B cell (primary cell): ENCODE measurements at regions not wholly inside any gene's neighbourhood (a gene's known extent, or its start where the extent isn't known, plus 50 kb on each side); places are given as distances from the start of the nearest gene placed in this dataset.
"Not testable (repeated sequence)": the region's sequence is repeated elsewhere in the genome, so short reads cannot be mapped to it uniquely, and the experiment has no call there.

Experiments
- ATAC-seq: fragments of 200-7000 bp; cut with Tn5 transposase; one replicate; pipeline ENCODE4 v1.10.0; 2021; ENCODE audit warnings: low read depth, mild to moderate bottlenecking, moderate number of reproducible peaks, moderate library complexity
- CTCF ChIA-PET: fragments of 350-600 bp; sonication (Branson Sonifier 250); formaldehyde crosslinking; loops from one replicate; lab custom pipeline; 2021; ENCODE audit warnings: antibody characterized with exemption, inconsistent platforms; lab: Charles Lee
- POLR2A ChIA-PET: fragments of 350-600 bp; sonication (Branson Sonifier 250); formaldehyde crosslinking; loops from one replicate; lab custom pipeline; 2021; ENCODE audit warnings: antibody characterized with exemption; lab: Charles Lee
- DNase-seq: peaks from one replicate; pipeline ENCODE4 v3.0.0; 2013
- H2AFZ ChIP-seq: 2 replicates; pipeline ENCODE4 v1.6.1; 2012; ENCODE audit warnings: mild to moderate bottlenecking, low read depth, low read length; ENCODE audit not compliant: insufficient read depth, poor library complexity, severe bottlenecking
- H3K27ac ChIP-seq, 2 donors: 1 replicate in 1 of 2; 2 replicates in 1 of 2; pipeline ENCODE4 v1.5.1; 2012 to 2013; ENCODE audit warnings: low read length in 2 of 2, mild to moderate bottlenecking in 2 of 2, moderate library complexity in 1 of 2
- H3K27me3 ChIP-seq, 4 experiments: fragments of 200-600 bp in 1 of 4; sonication (generic) in 1 of 4; replicated peaks in 1 of 4; 1 replicate in 2 of 4; 2 replicates in 2 of 4; pipeline versions ENCODE4 v1.6.1 to v1.7.0; 2013 to 2016; ENCODE audit warnings: low read length in 3 of 4, mild to moderate bottlenecking in 2 of 4, mixed read lengths in 1 of 4, moderate library complexity in 1 of 4; ENCODE audit not compliant: insufficient read depth in 4 of 4, control insufficient read depth in 3 of 4; ENCODE audit errors: control extremely low read depth in 1 of 4
- H3K36me3 ChIP-seq, 2 experiments: replicated peaks in 1 of 2; 1 replicate in 1 of 2; 2 replicates in 1 of 2; pipeline versions ENCODE4 v1.6.1 to v1.7.1; 2013; ENCODE audit warnings: low read length in 1 of 2; ENCODE audit not compliant: insufficient read depth in 2 of 2, control insufficient read depth in 1 of 2; ENCODE audit errors: control extremely low read depth in 1 of 2, extremely low read depth in 1 of 2
- H3K4me1 ChIP-seq, 2 donors: fragments of 200-600 bp in 1 of 2; sonication (generic) in 1 of 2; 1 replicate in 1 of 2; 2 replicates in 1 of 2; pipeline versions ENCODE4 v1.5.1 to v1.6.1; 2013 to 2017; ENCODE audit warnings: low read length in 2 of 2; ENCODE audit not compliant: control insufficient read depth in 2 of 2, insufficient read depth in 2 of 2
- H3K4me2 ChIP-seq: replicated peaks from 2 replicates; pipeline ENCODE3; 2012; ENCODE audit warnings: mild to moderate bottlenecking, low read depth, low read length; ENCODE audit not compliant: poor library complexity, severe bottlenecking
- H3K4me3 ChIP-seq, 5 experiments: fragments of 200-600 bp in 1 of 5; sonication (generic) in 1 of 5; 1 replicate in 3 of 5; 2 replicates in 2 of 5; pipeline versions ENCODE4 v1.5.1 to v1.7.0; 2011 to 2016; ENCODE audit warnings: low read length in 4 of 5, mild to moderate bottlenecking in 4 of 5, low read depth in 2 of 5, control low read depth in 1 of 5, moderate library complexity in 1 of 5; ENCODE audit not compliant: insufficient read depth in 1 of 5; ENCODE audit errors: control extremely low read depth in 1 of 5, extremely low read depth in 1 of 5
- H3K79me2 ChIP-seq: fragments of 200-600 bp; sonication (generic); one replicate; pipeline ENCODE4 v1.6.0; 2016; ENCODE audit warnings: low read length; ENCODE audit not compliant: control insufficient read depth, insufficient read depth
- H3K9ac ChIP-seq: fragments of 200-600 bp; sonication (generic); 2 replicates; pipeline ENCODE4 v1.6.1; 2017; ENCODE audit warnings: mild to moderate bottlenecking, low read length, moderate library complexity
- H3K9me3 ChIP-seq, 3 donors: one replicate each; pipeline versions ENCODE4 v1.6.1 to v1.7.1; 2013; ENCODE audit warnings: low read length in 2 of 3; ENCODE audit not compliant: control insufficient read depth in 2 of 3, insufficient read depth in 1 of 3; ENCODE audit errors: control extremely low read depth in 1 of 3
- H4K20me1 ChIP-seq: 2 replicates; pipeline ENCODE4 v1.6.0; 2012; ENCODE audit warnings: mild to moderate bottlenecking, low read length; ENCODE audit not compliant: insufficient read depth, control insufficient read depth, poor library complexity, severe bottlenecking
- H3K27ac Mint-ChIP-seq: one replicate; pipeline ENCODE4 v1.8.0; 2021; ENCODE audit warnings: mixed read lengths
- H3K27me3 Mint-ChIP-seq: one replicate; pipeline ENCODE4 v1.8.0; 2021; ENCODE audit warnings: mixed read lengths
- H3K4me1 Mint-ChIP-seq: one replicate; pipeline ENCODE4 v1.8.0; 2021; ENCODE audit warnings: mixed read lengths
- H3K4me3 Mint-ChIP-seq: one replicate; pipeline ENCODE4 v1.8.0; 2021; ENCODE audit warnings: mixed read lengths
- H3K9me3 Mint-ChIP-seq: one replicate; pipeline ENCODE4 v1.8.0; 2022; ENCODE audit warnings: mixed read lengths; ENCODE audit not compliant: insufficient read depth
- EZH2 ChIP-seq: IDR thresholded peaks from 2 replicates; pipeline ENCODE4 v1.6.1; 2012; ENCODE audit warnings: borderline replicate concordance, low read depth, mild to moderate bottlenecking, moderate library complexity, low read length; ENCODE audit not compliant: insufficient read depth, poor library complexity, severe bottlenecking
- WGBS: methylation state at CpG from one replicate; pipeline ENCODE4 v1.1.5; 2013; ENCODE audit warnings: missing lambda C conversion rate; ENCODE audit not compliant: insufficient coverage; 5-methylcytosine and 5-hydroxymethylcytosine counted together
- intact Hi-C: fragments of 100-400 bp; cut with micrococcal nuclease; formaldehyde crosslinking; loops from one replicate; pipeline ENCODE4 v1.10.0; 2022
- TF ChIP-seq, protein P1 (sequence below): fragments of 200-600 bp; IDR thresholded peaks from one replicate; pipeline ENCODE4 v1.8.0; 2022; ENCODE audit warnings: antibody characterized with exemption, mild to moderate bottlenecking

DNA sequence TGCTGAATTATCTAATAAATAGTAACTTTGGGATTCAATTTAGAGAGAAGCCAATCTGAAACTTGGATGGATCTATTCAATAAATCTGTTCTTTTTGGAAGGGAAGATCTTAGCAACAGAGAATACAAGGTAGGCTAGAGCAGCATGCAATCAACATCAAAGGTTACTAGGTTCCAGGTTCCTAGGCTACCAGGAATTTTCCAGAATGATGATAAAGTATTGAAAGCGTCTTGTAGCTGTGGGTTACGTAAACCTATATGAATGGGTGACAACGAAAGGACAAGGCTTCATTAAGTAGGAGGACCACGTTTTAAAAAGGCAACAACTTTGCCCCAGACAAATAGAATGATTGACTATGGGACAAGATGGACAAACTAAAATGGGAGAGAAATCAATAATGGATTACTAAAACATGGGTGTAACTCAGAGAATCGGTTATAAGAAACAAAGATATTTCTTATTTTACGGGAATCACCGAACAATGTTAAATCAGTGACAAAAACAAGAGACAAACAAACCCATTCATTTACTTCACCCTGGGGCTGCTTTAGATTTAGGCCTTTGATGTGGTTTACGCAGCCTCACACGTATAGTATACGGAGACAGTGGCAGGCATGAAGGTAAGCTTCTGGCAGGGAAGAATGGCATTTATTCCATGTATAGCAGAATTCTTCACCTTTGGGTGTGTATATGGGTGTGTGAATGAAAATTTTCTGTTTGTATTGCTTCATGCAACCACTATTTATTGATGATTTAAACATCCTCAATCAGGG is 732.6 kb upstream of the PABPC4L start:
- no peak for TF ChIP-seq EZH2
- TF ChIP-seq, protein P1, sequence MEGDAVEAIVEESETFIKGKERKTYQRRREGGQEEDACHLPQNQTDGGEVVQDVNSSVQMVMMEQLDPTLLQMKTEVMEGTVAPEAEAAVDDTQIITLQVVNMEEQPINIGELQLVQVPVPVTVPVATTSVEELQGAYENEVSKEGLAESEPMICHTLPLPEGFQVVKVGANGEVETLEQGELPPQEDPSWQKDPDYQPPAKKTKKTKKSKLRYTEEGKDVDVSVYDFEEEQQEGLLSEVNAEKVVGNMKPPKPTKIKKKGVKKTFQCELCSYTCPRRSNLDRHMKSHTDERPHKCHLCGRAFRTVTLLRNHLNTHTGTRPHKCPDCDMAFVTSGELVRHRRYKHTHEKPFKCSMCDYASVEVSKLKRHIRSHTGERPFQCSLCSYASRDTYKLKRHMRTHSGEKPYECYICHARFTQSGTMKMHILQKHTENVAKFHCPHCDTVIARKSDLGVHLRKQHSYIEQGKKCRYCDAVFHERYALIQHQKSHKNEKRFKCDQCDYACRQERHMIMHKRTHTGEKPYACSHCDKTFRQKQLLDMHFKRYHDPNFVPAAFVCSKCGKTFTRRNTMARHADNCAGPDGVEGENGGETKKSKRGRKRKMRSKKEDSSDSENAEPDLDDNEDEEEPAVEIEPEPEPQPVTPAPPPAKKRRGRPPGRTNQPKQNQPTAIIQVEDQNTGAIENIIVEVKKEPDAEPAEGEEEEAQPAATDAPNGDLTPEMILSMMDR = no peak
- H3K27me3 ChIP-seq = no peaks in the 10 kb centered on the region
- H3K9me3 Mint-ChIP-seq = no peaks in the 10 kb centered on the region
- H3K27me3 Mint-ChIP-seq = no peaks in the 10 kb centered on the region
- no peak overlapping the region for H3K4me2 ChIP-seq
- intact Hi-C loops = no loop called here
- H3K27ac Mint-ChIP-seq = no peak overlapping the region
- H3K4me3 Mint-ChIP-seq = no peak overlapping the region
- H2AFZ ChIP-seq = no peak overlapping the region
- no peaks in the 10 kb centered on the region for H3K9me3 ChIP-seq
- WGBS = 100% methylated on average over 3 of the region's 10 CpGs
- CTCF ChIA-PET = no interaction called here
- no peaks in the 10 kb centered on the region for H3K36me3 ChIP-seq
- H3K4me1 Mint-ChIP-seq = no peaks in the 10 kb centered on the region
- no peak overlapping the region for H3K9ac ChIP-seq
- no peaks in the 10 kb centered on the region for H3K79me2 ChIP-seq
- no peak overlapping the region for H3K27ac ChIP-seq
- no peaks in the 10 kb centered on the region for H4K20me1 ChIP-seq
- H3K4me3 ChIP-seq = no peak overlapping the region
- ATAC-seq = no peak
- POLR2A ChIA-PET = no interaction called here
- no peaks in the 10 kb centered on the region for H3K4me1 ChIP-seq
- DNase-seq = no peak

DNA sequence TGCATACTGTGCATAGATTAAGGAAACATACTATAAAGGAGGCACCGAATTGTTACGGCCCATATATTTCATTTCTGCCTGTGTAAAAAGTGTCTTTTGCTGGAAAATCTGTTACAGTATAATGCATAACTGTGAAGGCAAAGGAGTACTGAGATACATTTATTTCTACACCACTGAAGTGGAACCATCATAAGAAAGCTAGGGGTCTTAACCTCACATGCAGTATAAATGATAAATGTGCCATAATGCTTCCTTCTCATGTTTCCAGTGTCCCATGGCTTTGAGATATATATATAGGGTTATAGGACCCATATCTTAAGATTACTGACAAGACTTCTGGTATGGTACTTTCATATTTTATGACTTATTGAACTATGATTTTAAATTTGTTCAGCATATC is 713.8 kb upstream of the PABPC4L start:
- Histone ChIP-seq H4K20me1 (no peaks in the 10 kb centered on the region), H3K27ac (no peak overlapping the region), H3K79me2 (no peaks in the 10 kb centered on the region), H3K4me3 (no peak overlapping the region), H3K9ac (no peak overlapping the region), H3K27me3 (no peaks in the 10 kb centered on the region), H3K9me3 (no peaks in the 10 kb centered on the region), H3K36me3 (no peaks in the 10 kb centered on the region), H3K4me1 (no peaks in the 10 kb centered on the region), H2AFZ (no peak overlapping the region), H3K4me2 (no peak overlapping the region)
- H3K9me3 Mint-ChIP-seq = peaks cover 2% of the 10 kb centered on the region
- no peaks in the 10 kb centered on the region for H3K4me1 Mint-ChIP-seq
- DNase-seq (no peak), ATAC-seq (no peak)
- POLR2A ChIA-PET = no interaction called here
- no peak overlapping the region for H3K27ac Mint-ChIP-seq
- H3K4me3 Mint-ChIP-seq = no peak overlapping the region
- TF ChIP-seq EZH2 = no peak
- TF ChIP-seq, protein P1 = no peak
- WGBS = no CpG with 5 or more reads among the region's 2 CpGs
- CTCF ChIA-PET = no interaction called here
- H3K27me3 Mint-ChIP-seq = no peaks in the 10 kb centered on the region
- intact Hi-C loops = no loop called here

DNA sequence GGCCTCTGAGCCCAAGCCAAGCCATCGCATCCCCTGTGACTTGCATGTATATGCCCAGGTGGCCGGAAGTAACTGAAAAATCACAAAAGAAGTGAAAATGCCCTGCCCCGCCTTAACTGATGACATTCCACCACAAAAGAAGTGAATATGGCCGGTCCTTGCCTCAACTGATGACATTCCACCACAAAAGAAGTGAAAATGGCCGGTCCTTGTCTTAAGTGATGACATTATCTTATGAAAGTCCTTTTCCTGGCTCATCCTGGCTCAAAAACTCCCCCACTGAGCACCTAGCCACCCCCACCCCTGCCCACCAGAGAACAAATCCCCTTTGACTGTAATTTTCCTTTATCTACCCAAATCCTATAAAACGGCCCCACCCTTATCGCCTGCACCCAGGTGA is 712.7 kb upstream of the PABPC4L start:
- H3K27ac Mint-ChIP-seq, H3K36me3 ChIP-seq, H3K79me2 ChIP-seq, H3K4me1 ChIP-seq, H3K9ac ChIP-seq, H3K4me3 ChIP-seq, DNase-seq, POLR2A ChIA-PET, H3K4me1 Mint-ChIP-seq, H3K9me3 Mint-ChIP-seq, H2AFZ ChIP-seq, H3K4me2 ChIP-seq, H3K27me3 ChIP-seq, CTCF ChIA-PET, H3K9me3 ChIP-seq, ATAC-seq, H4K20me1 ChIP-seq, H3K27ac ChIP-seq, intact Hi-C loops, H3K27me3 Mint-ChIP-seq, H3K4me3 Mint-ChIP-seq: not testable (repeated sequence)
- WGBS = 89% methylated on average over 5 of the region's 7 CpGs
